GM18505 (cell line): ENCODE measurements at regions not wholly inside any gene's neighbourhood (a gene's known extent, or its start where the extent isn't known, plus 50 kb on each side); places are given as distances from the start of the nearest gene placed in this dataset.

Source experiments
- ATAC-seq: cut with Tn5 transposase; IDR thresholded peaks from one replicate; pipeline ENCODE4 v1.9.1; 2021; ENCODE audit not compliant: unreplicated experiment
- POLR2A ChIP-seq: IDR thresholded peaks from 4 replicates; pipeline ENCODE4 v1.6.1; 2011; ENCODE audit warnings: borderline replicate concordance; ENCODE audit not compliant: insufficient read depth, insufficient read length; ENCODE audit errors: extremely low read depth

- TF ChIP-seq POLR2A = no peak
Observed at GRCh38 chr2:58568901-58569300, 327.8 kb upstream of the FANCL start.

GRCh38 chr2:58562276-58562675 lies 321.2 kb upstream of the FANCL start:
- no peak for ATAC-seq
- no peak for TF ChIP-seq POLR2A

More at GRCh38 chr2:58568901-58569300, 327.8 kb upstream of the FANCL start:
- no peak for ATAC-seq

- no peak for TF ChIP-seq POLR2A
- no peak for ATAC-seq
Observed at GRCh38 chr2:58560531-58560930, 319.4 kb upstream of the FANCL start.

- no peak for TF ChIP-seq POLR2A
- ATAC-seq = no peak
Observed at GRCh38 chr2:58558881-58559280, 317.8 kb upstream of the FANCL start.

GRCh38 chr2:58557176-58557575 lies 316.1 kb upstream of the FANCL start:
- no peak for ATAC-seq
- no peak for TF ChIP-seq POLR2A

- peak; percentile 53 for ATAC-seq
- no peak for TF ChIP-seq POLR2A
Observed at GRCh38 chr2:58553937-58554336, 312.8 kb upstream of the FANCL start.

GRCh38 chr2:58553522-58553921 lies 312.4 kb upstream of the FANCL start:
- no peak for TF ChIP-seq POLR2A
- ATAC-seq = no peak

- ATAC-seq = no peak
- TF ChIP-seq POLR2A = no peak
Observed at GRCh38 chr2:58545300-58546280, 304.5 kb upstream of the FANCL start.

- no peak for TF ChIP-seq POLR2A
- ATAC-seq = no peak
Observed at GRCh38 chr2:58543442-58543841, 302.3 kb upstream of the FANCL start.

- TF ChIP-seq POLR2A = no peak
- ATAC-seq = no peak
Observed at GRCh38 chr2:58541511-58541910, 300.4 kb upstream of the FANCL start.

GRCh38 chr2:58540681-58541080 lies 299.6 kb upstream of the FANCL start:
- TF ChIP-seq POLR2A = no peak
- ATAC-seq = no peak

- ATAC-seq = no peak
Observed at GRCh38 chr2:58539973-58540372, 298.8 kb upstream of the FANCL start.

GRCh38 chr2:58535990-58536389 lies 294.9 kb upstream of the FANCL start:
- no peak for TF ChIP-seq POLR2A
- ATAC-seq = no peak

More at GRCh38 chr2:58539973-58540372, 298.8 kb upstream of the FANCL start:
- no peak for TF ChIP-seq POLR2A

GRCh38 chr2:58535182-58535581 lies 294.1 kb upstream of the FANCL start:
- ATAC-seq = no peak
- no peak for TF ChIP-seq POLR2A
